DOHH2 (cell line): ENCODE measurements at regions not wholly inside any gene's neighbourhood (a gene's known extent, or its start where the extent isn't known, plus 50 kb on each side); places are given as distances from the start of the nearest gene placed in this dataset.

Experiments
- CTCF ChIP-seq: fragments of 200-600 bp; sonication (generic); IDR thresholded peaks from one replicate; pipeline ENCODE4 v1.5.1; 2014; ENCODE audit warnings: antibody characterized with exemption, mild to moderate bottlenecking, low read depth, low read length; ENCODE audit not compliant: poor library complexity, severe bottlenecking
- EZH2phosphoT487 ChIP-seq: fragments of 200-600 bp; sonication (generic); IDR thresholded peaks from 2 replicates; pipeline ENCODE4 v1.6.1; 2017; ENCODE audit warnings: borderline replicate concordance, mild to moderate bottlenecking, antibody characterized with exemption, low read length, moderate library complexity, mixed read lengths

- TF ChIP-seq CTCF (no peak), EZH2phosphoT487 (no peak)
Measured at GRCh38 chr6:49257549-49257948, 205.5 kb downstream of the MMUT start.
